SK-N-MC (cell line): ENCODE measurements at regions not wholly inside any gene's neighbourhood (a gene's known extent, or its start where the extent isn't known, plus 50 kb on each side); places are given as distances from the start of the nearest gene placed in this dataset.

Source experiments
- EZH2 ChIP-seq: fragments of 200-600 bp; sonication (generic); IDR thresholded peaks from one replicate; pipeline ENCODE4 v1.6.1; 2017; ENCODE audit warnings: antibody characterized with exemption
- FOXP2 ChIP-seq: optimal IDR thresholded peaks from 2 replicates; pipeline ENCODE3; 2011; ENCODE audit warnings: mild to moderate bottlenecking, moderate library complexity; ENCODE audit not compliant: insufficient read depth; ENCODE audit errors: extremely low read length, control extremely low read depth
- POLR2AphosphoS5 ChIP-seq: IDR thresholded peaks from 2 replicates; pipeline ENCODE4 v1.6.1; 2012; ENCODE audit warnings: mild to moderate bottlenecking, low read depth, low read length, borderline replicate concordance

DNA sequence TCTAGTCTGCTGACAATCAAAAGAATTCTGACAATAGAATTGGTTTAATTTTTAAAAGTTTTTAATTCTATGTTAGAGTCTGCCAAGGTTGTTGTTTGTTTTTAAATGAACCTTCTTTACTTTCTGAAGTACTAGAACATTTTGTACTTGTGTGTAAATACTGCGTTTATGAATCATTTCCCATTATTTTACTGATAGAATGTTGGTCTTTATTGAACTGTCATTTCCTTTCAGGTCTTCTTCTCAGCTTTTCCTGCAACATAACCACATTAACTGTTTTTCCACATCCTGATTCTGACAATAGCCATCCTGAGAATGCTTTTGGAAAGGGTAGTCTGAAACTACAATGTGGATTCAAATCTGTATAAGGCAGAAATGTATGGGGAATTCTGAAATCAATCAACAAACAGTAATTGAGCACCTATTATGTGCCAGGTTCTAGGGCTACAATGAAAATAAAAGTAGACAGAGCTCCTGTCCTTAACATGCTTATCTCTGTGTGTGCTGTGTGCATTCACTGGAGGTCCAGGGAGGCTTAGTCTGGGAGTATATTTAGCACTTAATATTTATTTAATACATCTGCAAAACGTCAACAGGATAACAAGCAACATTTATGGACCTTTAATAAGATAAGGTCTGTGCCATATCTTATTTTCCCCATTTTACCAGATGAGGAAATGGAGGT is 73.1 kb upstream of the SLC38A2 start:
- TF ChIP-seq POLR2AphosphoS5 (no peak), EZH2 (no peak), FOXP2 (no peak)
